ENCODE measurements at regions not wholly inside any gene's neighbourhood (a gene's known extent, or its start where the extent isn't known, plus 50 kb on each side); places are given as distances from the start of the nearest gene placed in this dataset.

- TF ChIP-seq POLR2A (IDR thresholded peaks at IDR 0.05) (no peak), CTCF (IDR thresholded peaks at IDR 0.05) (no peak)
Observed at GRCh38 chr1:29849038-29849750, 612.9 kb downstream of the PTPRU start.
